RPMI7951 (cell line): ENCODE measurements at regions not wholly inside any gene's neighbourhood (a gene's known extent, or its start where the extent isn't known, plus 50 kb on each side); places are given as distances from the start of the nearest gene placed in this dataset.

Experiments
- DNase-seq: peaks from one replicate; pipeline ENCODE4 v3.0.0-alpha.2; 2012; ENCODE audit warnings: low read depth

- DNase-seq, result no peak
Observed at GRCh38 chr18:47758000-47758399, 172.5 kb downstream of the SMAD2 start.

- DNase-seq, result peak; percentile 34
Observed at GRCh38 chr18:47756364-47757016, 174.0 kb downstream of the SMAD2 start.

- no peak for DNase-seq
Observed at GRCh38 chr18:47755102-47755456, 175.4 kb downstream of the SMAD2 start.

GRCh38 chr18:47754311-47755101 is 176.0 kb downstream of the SMAD2 start:
- DNase-seq, result no peak

GRCh38 chr18:47752796-47753645 is 177.4 kb downstream of the SMAD2 start:
- no peak for DNase-seq

GRCh38 chr18:47750889-47751423 is 179.5 kb downstream of the SMAD2 start:
- peak; percentile 8 for DNase-seq

DNA sequence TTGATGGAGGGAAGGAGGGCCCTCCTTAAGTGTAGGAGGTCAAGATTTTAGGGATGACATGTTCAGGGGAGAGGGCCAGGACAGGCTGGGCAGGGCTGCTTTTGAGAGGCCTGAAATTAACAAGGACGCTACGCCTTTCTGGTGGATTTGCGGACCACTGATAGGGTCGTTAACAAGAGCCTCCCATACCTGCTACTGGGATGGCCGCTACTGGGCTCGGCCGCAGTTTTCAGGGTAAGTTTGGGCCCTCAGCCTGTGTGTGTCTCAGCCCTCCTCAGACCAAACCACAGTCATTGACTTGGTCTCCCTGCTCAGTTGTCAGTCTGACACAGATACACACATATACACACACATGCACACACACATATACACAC is 180.9 kb downstream of the SMAD2 start:
- no peak for DNase-seq

- peak; percentile 42 for DNase-seq
Observed at GRCh38 chr18:47748847-47749599, 181.4 kb downstream of the SMAD2 start.

DNA sequence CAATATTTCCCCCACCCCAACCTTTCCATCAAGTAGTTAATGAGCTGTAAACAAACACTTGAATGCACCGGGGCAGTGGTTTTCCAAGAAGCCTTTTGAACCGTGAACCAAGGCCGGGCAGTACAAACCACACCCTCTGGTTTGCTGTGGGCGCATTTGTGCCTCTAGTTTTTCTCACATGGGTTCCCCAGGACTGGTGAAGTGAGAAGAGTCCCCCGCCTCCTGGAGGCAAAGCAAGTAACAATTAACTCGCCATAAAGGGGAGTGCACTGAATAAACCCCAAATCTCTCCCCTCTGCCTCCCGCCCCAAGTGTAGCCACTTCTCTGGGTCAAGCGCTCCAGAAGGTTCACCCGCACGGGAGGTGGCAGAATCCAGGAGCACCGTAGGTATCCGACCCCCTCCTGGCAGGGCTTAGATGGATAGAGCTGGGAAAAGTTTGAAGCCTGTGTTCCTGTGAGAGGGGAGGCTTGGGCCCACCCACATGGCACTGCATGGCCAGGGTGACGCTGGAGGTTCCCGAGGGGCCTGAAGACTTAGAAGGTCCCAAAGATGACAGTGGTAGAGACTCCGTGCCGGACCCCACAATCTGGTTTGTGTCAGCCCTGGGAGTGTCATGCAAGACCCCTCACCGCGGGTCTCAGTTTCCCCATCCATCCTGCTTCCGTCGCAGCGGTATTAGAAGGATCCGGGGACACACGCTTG is 182.2 kb downstream of the SMAD2 start:
- no peak for DNase-seq

DNA sequence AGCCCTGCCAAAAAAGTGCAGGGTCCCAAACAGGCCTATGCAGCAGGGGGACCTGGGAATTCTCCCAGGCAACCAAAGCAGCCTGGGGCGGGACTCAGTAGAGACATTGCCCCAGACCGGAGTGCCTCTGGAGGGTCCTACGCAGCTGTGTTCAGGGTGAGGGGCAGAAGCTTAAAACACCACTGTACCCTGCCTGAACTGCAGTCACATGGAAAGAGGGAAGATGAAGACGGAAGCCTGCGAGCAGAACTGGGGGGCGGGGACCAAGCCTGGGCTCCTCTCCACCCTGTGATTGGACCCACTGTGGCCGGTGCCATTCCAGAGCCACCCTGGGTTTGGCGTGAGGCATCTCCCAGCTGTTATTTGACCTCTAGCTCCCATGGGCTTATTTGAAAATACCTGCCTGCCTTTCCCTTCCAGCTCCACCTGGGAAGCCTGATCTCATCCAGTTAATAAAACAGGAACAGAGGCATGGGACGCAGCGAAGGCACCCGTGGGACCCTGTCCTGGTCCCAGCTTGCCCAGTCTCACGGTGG is 183.1 kb downstream of the SMAD2 start:
- DNase-seq, result no peak

DNA sequence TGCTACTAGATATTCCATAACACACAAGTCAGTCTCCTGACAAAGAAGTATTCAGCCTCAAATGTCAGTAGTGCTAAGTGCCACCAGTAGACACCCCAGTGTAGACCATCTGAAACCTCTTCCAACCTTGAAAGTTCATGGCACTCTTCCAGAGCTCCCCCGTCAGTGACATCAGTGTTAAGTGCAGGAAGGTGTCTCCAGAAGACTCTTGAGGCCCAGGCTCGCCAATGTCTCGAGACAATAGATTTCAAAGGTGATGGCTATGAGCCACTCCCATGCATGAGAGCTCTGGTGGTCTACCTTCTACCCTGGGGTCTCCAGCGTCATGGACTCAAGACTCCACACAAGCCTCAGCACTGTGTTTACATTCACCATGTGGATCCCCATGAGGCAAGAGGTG is 183.8 kb downstream of the SMAD2 start:
- no peak for DNase-seq

- DNase-seq, result no peak
Observed at GRCh38 chr18:47745227-47745626, 185.2 kb downstream of the SMAD2 start.

DNA sequence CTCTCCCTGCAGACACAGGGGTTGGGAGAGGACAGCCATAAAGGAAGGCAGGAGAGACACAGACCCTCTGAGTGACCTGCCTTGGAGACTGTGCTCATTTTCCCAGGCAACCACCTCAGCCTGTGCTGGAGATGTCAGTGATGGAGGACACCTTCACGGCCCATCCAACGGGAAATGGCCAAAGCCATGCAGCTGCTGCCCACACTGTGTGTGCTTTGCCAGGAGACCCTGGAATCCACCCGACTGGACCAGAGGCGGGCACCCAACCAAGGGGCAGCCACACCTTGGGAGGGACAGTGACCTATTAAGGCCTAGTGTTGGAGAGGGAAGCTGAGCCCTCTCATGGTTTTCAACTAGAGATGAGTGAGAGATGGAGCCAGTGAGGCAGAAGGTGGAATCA is 192.5 kb downstream of the SMAD2 start:
- no peak for DNase-seq

DNA sequence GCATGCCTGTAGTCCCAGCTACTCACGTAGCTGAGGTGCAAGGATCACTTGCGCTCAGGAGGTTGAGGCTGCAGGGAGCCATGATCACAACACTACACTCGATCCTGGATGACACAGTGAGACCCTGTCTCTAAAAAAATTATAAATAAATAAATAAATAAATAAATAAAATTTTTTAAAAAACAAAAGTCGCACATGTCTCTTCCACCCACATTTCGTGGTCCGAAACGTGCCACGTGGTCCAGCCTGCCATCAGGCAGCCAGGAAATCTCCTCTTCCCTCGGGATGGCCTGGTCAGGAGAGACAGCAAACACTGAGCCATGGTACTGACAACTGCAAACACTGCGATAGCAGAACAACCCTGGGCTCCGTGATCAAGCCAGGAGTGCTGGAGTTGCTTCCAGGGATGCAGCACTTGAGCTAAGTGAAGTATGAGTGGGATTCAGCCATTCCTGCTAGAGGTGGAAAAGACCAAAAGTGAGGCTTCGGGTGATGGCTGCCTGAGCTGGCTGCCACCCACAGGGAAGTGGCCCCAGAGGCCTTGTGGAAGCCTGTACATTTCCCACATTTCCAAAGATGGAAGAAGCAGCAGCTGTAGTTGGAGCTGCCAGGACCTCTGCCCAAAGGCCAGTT is 193.1 kb downstream of the SMAD2 start:
- no peak for DNase-seq

DNA sequence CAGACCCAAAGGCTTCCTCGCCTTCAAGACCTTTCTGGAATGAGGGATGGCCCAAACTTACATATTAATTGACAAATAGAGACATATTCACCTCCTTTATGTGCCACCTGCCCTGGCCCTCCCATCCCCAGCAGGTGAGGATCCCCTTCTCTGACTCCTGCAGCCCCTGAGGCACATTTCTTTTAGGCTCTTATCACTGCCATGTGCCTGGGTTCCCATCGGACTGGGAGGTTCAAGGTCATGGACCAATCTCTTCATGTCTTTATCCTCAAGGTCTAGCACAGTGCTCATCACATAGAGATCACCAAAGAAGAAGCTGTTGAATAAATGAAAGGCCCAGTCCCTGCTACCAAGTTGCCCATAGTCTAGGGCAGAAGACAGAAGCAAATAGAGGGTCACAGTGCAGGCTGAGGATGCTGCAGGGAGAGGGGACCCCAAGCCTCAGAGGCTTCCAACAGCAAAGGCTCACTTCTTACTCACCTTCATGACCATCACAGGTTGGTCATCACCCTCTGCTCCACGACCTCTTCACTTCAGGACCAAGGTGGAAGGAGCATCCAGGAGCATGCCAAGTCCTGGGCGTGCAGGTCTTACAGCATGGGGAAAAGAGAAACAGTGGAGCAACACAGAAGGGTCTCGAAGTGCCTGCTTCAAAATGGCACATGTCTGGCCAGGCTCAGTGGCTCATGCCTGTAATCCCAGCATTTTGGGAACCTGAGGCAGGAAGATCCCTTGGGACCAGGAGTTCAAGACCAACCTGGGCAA is 193.9 kb downstream of the SMAD2 start:
- no peak for DNase-seq

DNA sequence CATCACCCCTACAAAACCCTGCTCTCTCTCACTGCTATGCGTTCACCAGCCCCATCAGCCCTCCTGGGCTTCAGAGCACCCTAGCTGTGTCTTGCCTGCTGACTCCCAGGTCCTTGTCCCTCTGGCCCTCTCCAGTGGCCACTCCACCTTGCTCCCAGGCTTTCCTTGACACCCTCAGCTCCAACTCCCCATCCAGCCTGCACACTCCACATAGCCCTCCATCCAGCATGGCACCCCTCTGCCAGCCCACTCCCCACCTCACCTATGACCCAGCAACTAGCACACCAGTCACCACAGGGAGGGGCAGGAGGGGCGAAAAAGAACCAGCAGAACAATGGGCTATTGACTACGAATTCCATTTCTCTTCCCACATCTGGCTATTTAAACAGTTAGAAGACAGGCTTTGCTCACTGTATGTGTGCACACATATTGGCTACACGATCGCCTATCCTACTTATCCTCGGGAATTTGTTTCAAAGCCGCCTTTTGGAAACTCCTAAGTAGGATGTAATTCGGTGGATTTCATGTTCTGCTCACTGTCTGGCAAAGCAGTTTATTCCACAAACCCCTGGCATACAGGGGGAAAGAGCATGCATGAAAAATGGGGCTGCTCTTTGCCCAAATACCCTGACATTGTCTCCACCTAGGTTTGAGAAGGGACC is 195.3 kb downstream of the SMAD2 start:
- DNase-seq, result no peak

GRCh38 chr18:47731276-47731675 is 199.2 kb downstream of the SMAD2 start:
- DNase-seq, result no peak

- peak; percentile 49 for DNase-seq
Observed at GRCh38 chr18:47730795-47731194, 199.7 kb downstream of the SMAD2 start.

DNA sequence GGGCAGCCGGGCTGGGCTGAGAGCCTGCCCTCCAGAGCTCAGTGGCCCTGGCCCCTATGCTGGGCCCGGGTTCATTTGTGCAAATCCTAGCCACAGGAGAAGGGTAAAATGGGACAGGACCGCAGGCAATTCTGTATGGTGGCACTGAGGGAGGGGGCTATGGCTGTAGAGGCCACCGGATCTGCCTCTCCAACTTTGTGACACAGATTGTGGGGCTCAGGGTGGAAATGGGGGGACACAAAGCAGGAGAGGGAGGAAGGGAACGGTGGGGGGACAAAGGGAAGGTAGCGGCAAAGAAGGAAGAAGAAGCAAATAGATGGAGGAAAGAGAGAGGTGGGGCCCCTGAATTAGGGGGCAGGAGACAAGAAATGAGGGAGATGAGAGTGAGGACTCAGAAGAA is 201.1 kb downstream of the SMAD2 start:
- no peak for DNase-seq
